ENCODE measurements at regions not wholly inside any gene's neighbourhood (a gene's known extent, or its start where the extent isn't known, plus 50 kb on each side); places are given as distances from the start of the nearest gene placed in this dataset.

DNA sequence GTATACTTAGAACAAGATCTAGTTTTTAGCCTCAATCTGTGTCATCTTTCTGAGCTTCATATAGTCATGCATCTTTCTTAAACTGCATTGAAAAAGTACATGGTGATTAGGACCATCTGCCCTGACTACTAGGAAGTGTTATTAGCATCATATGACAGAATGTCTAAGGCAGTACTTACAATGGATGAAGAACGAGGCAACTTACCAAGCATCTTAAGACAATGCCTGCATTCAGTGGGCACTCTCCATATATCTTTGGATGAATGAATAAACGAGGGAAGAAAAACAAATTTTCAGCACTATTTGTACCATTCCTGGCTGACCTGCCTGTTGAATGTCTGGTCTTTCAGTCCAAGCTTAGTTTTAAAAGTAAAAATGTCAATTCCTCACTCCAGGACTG lies 185.4 kb upstream of the EPHA3 start:
- TF ChIP-seq, protein P1, sequence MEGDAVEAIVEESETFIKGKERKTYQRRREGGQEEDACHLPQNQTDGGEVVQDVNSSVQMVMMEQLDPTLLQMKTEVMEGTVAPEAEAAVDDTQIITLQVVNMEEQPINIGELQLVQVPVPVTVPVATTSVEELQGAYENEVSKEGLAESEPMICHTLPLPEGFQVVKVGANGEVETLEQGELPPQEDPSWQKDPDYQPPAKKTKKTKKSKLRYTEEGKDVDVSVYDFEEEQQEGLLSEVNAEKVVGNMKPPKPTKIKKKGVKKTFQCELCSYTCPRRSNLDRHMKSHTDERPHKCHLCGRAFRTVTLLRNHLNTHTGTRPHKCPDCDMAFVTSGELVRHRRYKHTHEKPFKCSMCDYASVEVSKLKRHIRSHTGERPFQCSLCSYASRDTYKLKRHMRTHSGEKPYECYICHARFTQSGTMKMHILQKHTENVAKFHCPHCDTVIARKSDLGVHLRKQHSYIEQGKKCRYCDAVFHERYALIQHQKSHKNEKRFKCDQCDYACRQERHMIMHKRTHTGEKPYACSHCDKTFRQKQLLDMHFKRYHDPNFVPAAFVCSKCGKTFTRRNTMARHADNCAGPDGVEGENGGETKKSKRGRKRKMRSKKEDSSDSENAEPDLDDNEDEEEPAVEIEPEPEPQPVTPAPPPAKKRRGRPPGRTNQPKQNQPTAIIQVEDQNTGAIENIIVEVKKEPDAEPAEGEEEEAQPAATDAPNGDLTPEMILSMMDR (IDR thresholded peaks at IDR 0.05; ENCODE audit: low read length), result no peak
- no peak for TF ChIP-seq EZH2 (IDR thresholded peaks at IDR 0.05; ENCODE audit: borderline replicate concordance, low read length)

Measured in OCI-LY1 (cell line).